HT-29 (cell line): ENCODE measurements at regions not wholly inside any gene's neighbourhood (a gene's known extent, or its start where the extent isn't known, plus 50 kb on each side); places are given as distances from the start of the nearest gene placed in this dataset.

Experiments
- DNase-seq: peaks from one replicate; pipeline ENCODE4 v3.0.0-alpha.2; 2015; ENCODE audit warnings: low spot score

- no peak for DNase-seq
Observed at GRCh38 chr2:15765211-15765610, 173.5 kb downstream of the DDX1 start.

GRCh38 chr2:15765686-15766302 is 174.1 kb downstream of the DDX1 start:
- no peak for DNase-seq

GRCh38 chr2:15766303-15766861 is 174.0 kb upstream of the MYCN start:
- DNase-seq: no peak

- DNase-seq: no peak
Observed at GRCh38 chr2:15766911-15767597, 173.3 kb upstream of the MYCN start.

GRCh38 chr2:15767679-15768078 is 172.7 kb upstream of the MYCN start:
- no peak for DNase-seq

- no peak for DNase-seq
Observed at GRCh38 chr2:15768142-15768541, 172.2 kb upstream of the MYCN start.

- no peak for DNase-seq
Observed at GRCh38 chr2:15768615-15769014, 171.7 kb upstream of the MYCN start.

- no peak for DNase-seq
Observed at GRCh38 chr2:15769235-15769634, 171.1 kb upstream of the MYCN start.

GRCh38 chr2:15769676-15770547 is 170.4 kb upstream of the MYCN start:
- DNase-seq: no peak

- DNase-seq: no peak
Observed at GRCh38 chr2:15770606-15771005, 169.7 kb upstream of the MYCN start.

GRCh38 chr2:15771124-15771523 is 169.2 kb upstream of the MYCN start:
- no peak for DNase-seq

- no peak for DNase-seq
Observed at GRCh38 chr2:15772086-15772595, 168.2 kb upstream of the MYCN start.

GRCh38 chr2:15772681-15773080 is 167.7 kb upstream of the MYCN start:
- DNase-seq: no peak

- no peak for DNase-seq
Observed at GRCh38 chr2:15773204-15773603, 167.1 kb upstream of the MYCN start.

- no peak for DNase-seq
Observed at GRCh38 chr2:15773846-15774245, 166.5 kb upstream of the MYCN start.

- no peak for DNase-seq
Observed at GRCh38 chr2:15775753-15776628, 164.4 kb upstream of the MYCN start.

- no peak for DNase-seq
Observed at GRCh38 chr2:15776629-15776919, 163.8 kb upstream of the MYCN start.

- no peak for DNase-seq
Observed at GRCh38 chr2:15776992-15777702, 163.2 kb upstream of the MYCN start.

- DNase-seq: no peak
Observed at GRCh38 chr2:15777795-15778371, 162.5 kb upstream of the MYCN start.

- no peak for DNase-seq
Observed at GRCh38 chr2:15778529-15779219, 161.7 kb upstream of the MYCN start.
